ENCODE measurements at regions not wholly inside any gene's neighbourhood (a gene's known extent, or its start where the extent isn't known, plus 50 kb on each side); places are given as distances from the start of the nearest gene placed in this dataset.

DNA sequence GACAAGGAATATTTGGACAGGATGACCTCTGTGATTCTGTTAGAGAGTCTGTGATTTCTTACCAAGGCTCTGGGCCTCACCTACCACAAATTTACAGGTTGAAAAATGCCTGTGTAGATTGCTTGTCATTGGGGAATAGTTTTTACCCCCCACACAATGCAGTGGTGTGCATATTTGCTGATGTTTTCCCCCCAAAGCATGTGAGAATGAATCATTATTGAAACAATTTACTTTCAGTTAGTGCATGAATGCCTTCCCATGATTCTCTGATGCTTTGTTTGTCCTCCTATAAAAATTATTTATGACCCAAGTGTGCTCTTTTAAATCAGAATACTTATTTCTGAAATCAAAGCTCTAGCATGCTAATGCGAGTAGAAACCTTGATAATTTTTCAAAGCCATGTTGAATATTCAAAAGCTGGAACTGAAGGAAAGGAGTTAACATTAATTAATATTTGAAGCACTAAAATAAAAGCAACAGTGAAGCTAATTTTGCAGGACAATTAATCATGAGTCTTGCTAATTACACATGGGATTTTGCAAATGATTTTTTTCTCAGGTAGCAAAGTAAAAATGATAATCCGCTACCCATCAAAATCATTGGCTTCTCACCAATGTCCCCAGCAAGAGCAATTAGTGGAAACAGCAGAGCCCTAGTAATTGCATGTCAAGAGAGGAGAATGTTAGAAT is 361.2 kb upstream of the HNRNPA3 start:
- H3K4me3 ChIP-seq (ENCODE audit: low read depth, low read length) = no peak overlapping the region
- DNase-seq = no peak
- H3K36me3 ChIP-seq = no peaks in the 10 kb centered on the region
- H3K9me3 ChIP-seq (ENCODE audit: severe bottlenecking) = no peaks in the 10 kb centered on the region
- H3K27me3 ChIP-seq (ENCODE audit: insufficient read depth, low read depth, severe bottlenecking) = peaks cover 2% of the 10 kb centered on the region
- TF ChIP-seq, protein P1, sequence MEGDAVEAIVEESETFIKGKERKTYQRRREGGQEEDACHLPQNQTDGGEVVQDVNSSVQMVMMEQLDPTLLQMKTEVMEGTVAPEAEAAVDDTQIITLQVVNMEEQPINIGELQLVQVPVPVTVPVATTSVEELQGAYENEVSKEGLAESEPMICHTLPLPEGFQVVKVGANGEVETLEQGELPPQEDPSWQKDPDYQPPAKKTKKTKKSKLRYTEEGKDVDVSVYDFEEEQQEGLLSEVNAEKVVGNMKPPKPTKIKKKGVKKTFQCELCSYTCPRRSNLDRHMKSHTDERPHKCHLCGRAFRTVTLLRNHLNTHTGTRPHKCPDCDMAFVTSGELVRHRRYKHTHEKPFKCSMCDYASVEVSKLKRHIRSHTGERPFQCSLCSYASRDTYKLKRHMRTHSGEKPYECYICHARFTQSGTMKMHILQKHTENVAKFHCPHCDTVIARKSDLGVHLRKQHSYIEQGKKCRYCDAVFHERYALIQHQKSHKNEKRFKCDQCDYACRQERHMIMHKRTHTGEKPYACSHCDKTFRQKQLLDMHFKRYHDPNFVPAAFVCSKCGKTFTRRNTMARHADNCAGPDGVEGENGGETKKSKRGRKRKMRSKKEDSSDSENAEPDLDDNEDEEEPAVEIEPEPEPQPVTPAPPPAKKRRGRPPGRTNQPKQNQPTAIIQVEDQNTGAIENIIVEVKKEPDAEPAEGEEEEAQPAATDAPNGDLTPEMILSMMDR (IDR thresholded peaks at IDR 0.05; ENCODE audit: low read depth, low read length) = no peak
- no peak overlapping the region for H3K27ac ChIP-seq

DNA sequence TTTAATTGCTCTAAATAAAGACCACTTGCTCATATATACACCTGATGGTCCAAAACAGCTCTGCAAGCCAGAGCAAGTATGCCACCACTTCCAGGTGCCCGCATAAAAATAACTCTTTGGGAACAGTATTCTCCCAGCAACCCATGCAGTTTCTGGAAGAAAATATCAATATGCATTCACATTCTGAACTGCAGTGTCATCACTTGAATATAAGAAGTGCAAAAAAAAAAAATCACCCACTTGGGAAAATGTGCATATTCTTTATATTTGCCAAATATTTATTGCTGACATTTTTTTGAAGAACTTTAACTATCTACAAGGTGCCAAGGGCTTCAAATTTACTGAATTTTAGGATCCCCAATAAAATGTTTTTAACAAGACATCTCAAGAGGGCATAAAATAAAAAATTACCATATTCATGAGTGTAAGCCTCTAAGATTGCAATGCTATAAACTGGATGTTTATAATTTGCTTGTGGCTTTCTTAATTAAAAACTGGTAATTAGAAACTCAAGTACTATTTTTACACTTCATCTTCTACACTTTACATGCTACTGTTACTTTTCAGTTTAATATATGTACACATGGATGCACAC is 360.6 kb upstream of the HNRNPA3 start:
- Histone ChIP-seq H3K36me3 (no peaks in the 10 kb centered on the region), H3K9me3 (ENCODE audit: severe bottlenecking) (no peaks in the 10 kb centered on the region), H3K27me3 (ENCODE audit: insufficient read depth, low read depth, severe bottlenecking) (peaks cover 2% of the 10 kb centered on the region), H3K27ac (no peak overlapping the region), H3K4me3 (ENCODE audit: low read depth, low read length) (no peak overlapping the region)
- no peak for DNase-seq
- TF ChIP-seq, protein P1 (IDR thresholded peaks at IDR 0.05; ENCODE audit: low read depth, low read length) = no peak

DNA sequence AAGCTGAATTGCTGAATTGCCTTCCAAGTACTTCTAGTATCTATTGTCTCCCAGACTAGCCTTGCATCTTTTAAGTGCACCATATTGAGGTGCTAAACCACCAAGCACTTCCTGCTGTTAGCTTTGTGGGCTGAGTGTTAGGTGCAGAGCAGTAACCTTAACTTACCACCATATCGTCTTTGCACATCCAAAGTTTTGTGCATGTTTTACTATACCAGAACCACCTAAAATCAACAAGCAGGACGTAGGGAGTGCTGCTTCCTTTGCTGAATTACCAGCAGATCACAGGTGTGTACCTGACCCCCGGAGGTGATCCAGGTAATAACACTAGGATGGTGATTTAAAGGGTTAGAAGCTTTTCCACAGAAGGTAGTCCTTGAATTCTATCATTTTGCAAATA is 359.9 kb upstream of the HNRNPA3 start:
- H3K4me3 ChIP-seq (ENCODE audit: low read depth, low read length) = no peak overlapping the region
- H3K36me3 ChIP-seq = no peaks in the 10 kb centered on the region
- TF ChIP-seq, protein P1 (IDR thresholded peaks at IDR 0.05; ENCODE audit: low read depth, low read length) = no peak
- H3K9me3 ChIP-seq (ENCODE audit: severe bottlenecking) = no peaks in the 10 kb centered on the region
- no peak for DNase-seq
- peaks cover 2% of the 10 kb centered on the region for H3K27me3 ChIP-seq (ENCODE audit: insufficient read depth, low read depth, severe bottlenecking)
- H3K27ac ChIP-seq = no peak overlapping the region

- DNase-seq = no peak
- TF ChIP-seq, protein P1 (IDR thresholded peaks at IDR 0.05; ENCODE audit: low read depth, low read length) = no peak
Measured at GRCh38 chr2:176854062-176854461, 358.5 kb upstream of the HNRNPA3 start.

DNA sequence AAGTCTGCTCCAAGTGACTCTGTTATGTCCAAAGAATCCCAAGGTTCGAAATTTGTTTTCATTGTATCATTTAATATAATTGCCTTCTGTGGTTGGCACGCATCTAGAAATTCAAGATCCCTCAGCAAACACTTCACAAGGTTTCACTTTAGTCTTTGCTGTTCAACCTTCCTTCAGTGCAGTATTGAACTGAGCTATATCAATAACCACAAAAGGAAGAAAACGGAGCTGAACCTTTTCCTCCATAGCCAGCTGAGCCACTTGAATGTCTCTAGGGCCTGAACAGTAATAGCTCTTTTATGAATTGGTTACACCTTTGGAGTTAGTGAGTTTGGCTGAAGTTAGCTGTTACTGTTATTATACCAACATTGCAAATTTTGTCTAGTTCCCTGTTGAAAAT is 357.7 kb upstream of the HNRNPA3 start:
- TF ChIP-seq, protein P1 (IDR thresholded peaks at IDR 0.05; ENCODE audit: low read depth, low read length) = no peak
- DNase-seq = no peak
- H3K27me3 ChIP-seq (ENCODE audit: insufficient read depth, low read depth, severe bottlenecking) = no peaks in the 10 kb centered on the region
- H3K36me3 ChIP-seq = no peaks in the 10 kb centered on the region
- H3K27ac ChIP-seq = no peak overlapping the region
- H3K4me3 ChIP-seq (ENCODE audit: low read depth, low read length) = no peak overlapping the region
- H3K9me3 ChIP-seq (ENCODE audit: severe bottlenecking) = no peaks in the 10 kb centered on the region

More at GRCh38 chr2:176854062-176854461, 358.5 kb upstream of the HNRNPA3 start:
- Histone ChIP-seq H3K9me3 (ENCODE audit: severe bottlenecking) (no peaks in the 10 kb centered on the region), H3K27ac (no peak overlapping the region), H3K36me3 (no peaks in the 10 kb centered on the region), H3K27me3 (ENCODE audit: insufficient read depth, low read depth, severe bottlenecking) (no peaks in the 10 kb centered on the region), H3K4me3 (ENCODE audit: low read depth, low read length) (no peak overlapping the region)

All from WERI-Rb-1 (cell line).